AG04450 (cell line): ENCODE measurements at regions not wholly inside any gene's neighbourhood (a gene's known extent, or its start where the extent isn't known, plus 50 kb on each side); places are given as distances from the start of the nearest gene placed in this dataset.

Source experiments
- CTCF ChIA-PET: fragments of 300-600, 350-600 bp; formaldehyde crosslinking; extraction: SDS; loops from one replicate; lab custom pipeline; 2022; ENCODE audit warnings: antibody characterized with exemption, inconsistent platforms; lab: Charles Lee
- POLR2A ChIA-PET: fragments of 350-600 bp; formaldehyde crosslinking; extraction: SDS; loops from one replicate; lab custom pipeline; 2021; ENCODE audit warnings: antibody characterized with exemption, inconsistent platforms; lab: Yijun Ruan, JAX
- DNase-seq: peaks from one replicate; pipeline ENCODE4 v3.0.0-alpha.2; 2011; ENCODE audit warnings: low read depth, low spot score
- H3K27ac ChIP-seq: one replicate; pipeline ENCODE4 v1.5.1; 2012; ENCODE audit warnings: low read depth, low read length, control low read depth
- H3K27me3 ChIP-seq: one replicate; pipeline ENCODE4 v1.6.0; 2012; ENCODE audit warnings: low read length; ENCODE audit not compliant: control insufficient read depth, insufficient read depth
- H3K4me3 ChIP-seq: 2 replicates; pipeline ENCODE4 v1.5.1; 2011; ENCODE audit warnings: mild to moderate bottlenecking, low read depth, low read length, control low read depth
- H3K9me3 ChIP-seq: 2 replicates; pipeline ENCODE4 v1.5.1; 2012; ENCODE audit warnings: low read length; ENCODE audit not compliant: control insufficient read depth, insufficient read depth
- CTCF ChIP-seq: IDR thresholded peaks from 2 replicates; pipeline ENCODE4 v1.5.1; 2011; ENCODE audit warnings: low read depth, low read length, control low read depth, inconsistent platforms

- CTCF ChIA-PET = interaction anchor here (0.6 kb wide), 1 partner anchor 126 kb away, joined by 4 read pairs; no protein-coding TSS in a partner anchor
- H3K9me3 ChIP-seq = no peaks in the 10 kb centered on the region
- no peak for DNase-seq
- TF ChIP-seq CTCF = no peak
- H3K4me3 ChIP-seq = no peak overlapping the region
- H3K27me3 ChIP-seq = no peaks in the 10 kb centered on the region
- no peak overlapping the region for H3K27ac ChIP-seq
- POLR2A ChIA-PET = interaction anchor here (0.6 kb wide), 1 partner anchor 127 kb away, joined by 3 read pairs; no protein-coding TSS in a partner anchor
These were observed 120.6 kb upstream of the CCDC112 start for GRCh38 chr5:115417076-115417475.

- POLR2A ChIA-PET = interaction anchor here (1.2 to 1.3 kb wide), 3 partner anchors 16 to 128 kb away, joined by 3 read pairs; no protein-coding TSS in a partner anchor
- CTCF ChIA-PET = interaction anchor here (0.8 kb wide), 1 partner anchor 105 kb away, joined by 3 read pairs; no protein-coding TSS in a partner anchor
- Histone ChIP-seq H3K27me3 (no peaks in the 10 kb centered on the region), H3K4me3 (no peak overlapping the region), H3K27ac (peak overlapping the region; percentile 73), H3K9me3 (no peaks in the 10 kb centered on the region)
- no peak for TF ChIP-seq CTCF
- no peak for DNase-seq
These were observed 118.7 kb upstream of the CCDC112 start for GRCh38 chr5:115415143-115415491.

- CTCF ChIA-PET = interaction anchor here (0.8 kb wide), 1 partner anchor 105 kb away, joined by 3 read pairs; no protein-coding TSS in a partner anchor
- Histone ChIP-seq H3K27ac (peak overlapping the region; percentile 73), H3K27me3 (no peaks in the 10 kb centered on the region)
These were observed 118.1 kb upstream of the CCDC112 start for GRCh38 chr5:115414406-115415142.

GRCh38 chr5:115413651-115414050, 117.2 kb upstream of the CCDC112 start:
- no peak for TF ChIP-seq CTCF
- H3K4me3 ChIP-seq = no peak overlapping the region
- no peaks in the 10 kb centered on the region for H3K27me3 ChIP-seq
- H3K27ac ChIP-seq = peak overlapping the region; percentile 70
- ChIA-PET POLR2A (interaction anchor here (1.4 kb wide), 1 partner anchor 13 kb away, joined by 3 read pairs; no protein-coding TSS in a partner anchor), CTCF (no interaction called here)
- no peak for DNase-seq
- H3K9me3 ChIP-seq = no peaks in the 10 kb centered on the region

More at GRCh38 chr5:115414406-115415142, 118.1 kb upstream of the CCDC112 start:
- POLR2A ChIA-PET = interaction anchor here (1.2 to 1.4 kb wide), 4 partner anchors 12 to 129 kb away, joined by 3 read pairs; no protein-coding TSS in a partner anchor
- TF ChIP-seq CTCF = no peak
- H3K4me3 ChIP-seq = no peak overlapping the region
- peak; percentile 98 for DNase-seq
- no peaks in the 10 kb centered on the region for H3K9me3 ChIP-seq

- Histone ChIP-seq H3K27ac (no peak overlapping the region), H3K9me3 (no peaks in the 10 kb centered on the region), H3K27me3 (no peaks in the 10 kb centered on the region), H3K4me3 (no peak overlapping the region)
- POLR2A ChIA-PET = no interaction called here
- no peak for TF ChIP-seq CTCF
- no peak for DNase-seq
- CTCF ChIA-PET = no interaction called here
These were observed 112.6 kb upstream of the CCDC112 start for GRCh38 chr5:115409094-115409493.
